GM18868 (cell line): ENCODE measurements at regions not wholly inside any gene's neighbourhood (a gene's known extent, or its start where the extent isn't known, plus 50 kb on each side); places are given as distances from the start of the nearest gene placed in this dataset.
"Not testable (repeated sequence)": the region's sequence is repeated elsewhere in the genome, so short reads cannot be mapped to it uniquely, and the experiment has no call there.

ENCODE experiments used
- ATAC-seq: cut with Tn5 transposase; IDR thresholded peaks from one replicate; pipeline ENCODE4 v1.9.1; 2021; ENCODE audit warnings: mild to moderate bottlenecking, moderate library complexity; ENCODE audit not compliant: unreplicated experiment

DNA sequence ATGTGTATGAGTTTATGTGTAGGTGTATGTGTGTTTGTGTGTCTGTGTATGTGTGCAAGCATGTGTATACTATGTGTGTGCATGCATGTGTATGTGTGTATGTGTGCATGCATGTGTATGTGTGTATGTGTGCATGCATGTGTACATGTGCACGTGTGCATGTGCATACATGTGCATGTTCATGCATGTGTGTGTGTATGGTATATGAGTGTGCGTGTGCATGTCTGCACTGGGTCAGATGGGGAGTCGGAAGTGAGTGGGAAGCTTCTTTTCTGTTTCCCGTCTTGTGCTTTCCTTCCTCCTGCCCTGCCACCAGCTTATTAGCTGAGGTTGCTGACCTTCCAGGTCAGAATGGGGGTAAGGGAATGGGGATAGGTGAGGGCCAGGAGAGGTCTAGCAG lies 174.7 kb downstream of the MAP2K4 start:
- ATAC-seq, result no peak

DNA sequence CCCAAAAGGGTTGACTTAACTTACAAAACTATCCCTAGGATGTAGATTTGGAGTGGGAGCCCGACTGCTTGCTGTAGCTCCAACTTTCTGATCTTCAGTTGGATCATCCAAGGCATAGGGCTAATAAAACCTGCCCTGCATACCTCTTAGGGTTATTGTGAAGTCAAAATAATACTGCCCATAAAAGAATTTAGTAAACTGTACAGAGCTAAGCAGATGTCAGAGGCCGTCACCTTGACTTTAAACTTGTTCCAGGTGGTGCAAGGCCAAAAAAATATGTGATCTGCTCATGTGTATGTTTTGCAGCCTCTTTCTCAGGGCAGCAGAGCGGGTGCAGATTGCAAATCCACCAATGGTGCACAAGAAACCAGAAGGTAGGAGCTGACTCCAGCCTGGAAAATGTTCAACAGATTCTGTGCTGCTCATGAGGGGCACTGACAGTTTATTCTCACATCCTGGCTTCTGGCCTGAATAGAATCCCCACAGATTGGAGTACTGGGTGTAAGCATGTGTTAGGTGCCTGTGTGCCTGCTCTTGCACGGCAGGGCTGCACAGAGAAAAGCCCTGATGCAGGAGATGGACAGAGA lies 180.7 kb downstream of the MAP2K4 start:
- ATAC-seq, result no peak

DNA sequence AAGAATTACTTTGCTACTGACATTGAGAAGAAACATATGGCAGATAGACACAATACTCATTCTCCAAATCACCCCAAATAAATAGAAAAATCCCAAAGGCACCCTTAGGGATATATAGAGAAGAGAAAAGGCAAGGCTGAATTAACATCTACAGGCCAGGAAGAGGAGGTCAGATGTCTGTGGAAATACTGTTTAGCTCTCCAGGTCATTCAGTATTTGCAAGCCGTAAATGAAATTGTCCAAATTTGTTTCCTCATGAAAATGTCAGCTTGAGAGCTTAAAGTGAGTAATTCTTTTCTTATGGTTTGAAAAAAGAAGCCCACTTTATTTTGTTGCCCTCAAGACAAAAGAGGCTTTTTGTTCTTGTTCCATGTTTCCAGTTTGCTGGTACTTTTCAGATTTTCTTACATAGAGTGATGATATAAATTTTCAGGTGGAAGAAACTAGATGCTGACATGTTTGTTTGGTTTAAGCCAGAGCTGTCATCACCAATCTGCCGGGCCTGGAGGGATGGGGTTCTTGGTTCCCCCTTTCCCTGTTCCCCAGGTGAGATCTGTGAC lies 189.0 kb downstream of the MAP2K4 start:
- no peak for ATAC-seq

DNA sequence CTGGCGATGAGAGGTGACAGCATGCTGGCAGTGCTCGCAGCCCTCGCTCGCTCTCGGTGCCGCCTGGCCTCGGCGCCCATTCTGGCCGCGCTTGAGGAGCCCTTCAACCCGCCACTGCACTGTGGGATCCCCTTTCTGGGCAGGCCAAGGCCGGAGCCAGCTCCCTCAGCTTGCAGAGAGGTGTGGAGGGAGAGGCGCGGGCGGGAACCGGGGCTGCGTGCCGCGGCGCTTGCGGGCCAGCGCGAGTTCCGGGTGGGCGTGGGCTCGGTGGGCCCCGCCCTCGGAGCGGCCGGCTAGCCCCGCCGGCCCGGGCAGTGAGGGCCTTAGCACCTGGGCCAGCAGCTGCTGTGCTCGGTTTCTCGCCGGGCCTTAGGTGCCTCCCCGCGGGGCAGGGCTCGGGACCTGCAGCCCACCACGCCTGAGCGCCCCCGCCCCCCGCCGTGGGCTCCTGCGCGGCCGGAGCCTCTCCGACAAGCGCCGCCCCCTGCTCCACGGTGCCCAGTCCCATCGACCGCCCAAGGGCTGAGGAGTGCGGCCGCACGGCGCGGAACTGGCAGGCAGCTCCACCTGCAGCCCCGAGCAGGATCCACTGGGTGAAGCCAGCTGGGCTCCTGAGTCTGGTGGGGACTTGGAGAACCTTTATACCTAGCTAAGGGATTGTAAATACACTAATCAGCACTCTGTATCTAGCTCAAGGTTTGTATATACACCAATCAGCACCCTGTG lies 200.2 kb downstream of the MAP2K4 start:
- ATAC-seq, result not testable (repeated sequence)

DNA sequence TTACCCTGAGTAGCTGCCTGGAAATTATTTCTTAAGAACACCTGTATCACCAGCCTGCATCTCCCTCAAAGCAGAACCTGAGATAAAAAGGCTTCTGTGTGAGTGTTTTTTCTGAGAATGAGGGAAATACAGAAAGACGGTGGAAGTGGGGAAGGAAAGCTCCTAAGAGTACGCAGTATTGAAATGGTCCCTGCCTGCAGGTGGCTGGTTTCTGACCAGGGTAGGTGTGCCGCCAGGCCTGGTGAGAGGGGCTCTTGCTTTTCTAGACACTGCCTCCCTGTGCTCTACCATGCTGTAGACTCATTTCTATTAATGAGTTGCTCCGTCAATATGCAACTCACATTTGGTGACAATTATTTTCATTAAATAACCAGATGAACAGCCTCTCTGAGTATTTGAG lies 201.7 kb downstream of the MAP2K4 start:
- no peak for ATAC-seq

DNA sequence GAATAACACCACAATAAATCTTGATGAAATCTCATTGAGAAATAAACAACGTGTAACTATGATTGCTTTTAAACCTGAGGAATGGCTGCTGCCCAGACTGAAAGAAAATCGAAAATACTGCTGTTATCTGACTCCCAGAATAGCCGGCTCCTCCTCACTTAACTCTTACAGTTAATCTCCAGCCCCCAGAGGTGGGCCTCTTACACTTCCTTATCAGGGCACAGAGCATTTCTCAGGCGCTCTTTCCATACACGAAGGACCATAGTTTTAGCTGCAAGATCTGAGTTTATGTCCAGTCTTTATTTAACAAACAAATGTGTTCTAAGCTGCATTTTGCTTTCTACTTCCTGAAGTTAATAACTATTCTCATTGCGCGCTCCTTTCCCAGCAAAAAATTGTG lies 206.9 kb downstream of the MAP2K4 start:
- ATAC-seq, result no peak

DNA sequence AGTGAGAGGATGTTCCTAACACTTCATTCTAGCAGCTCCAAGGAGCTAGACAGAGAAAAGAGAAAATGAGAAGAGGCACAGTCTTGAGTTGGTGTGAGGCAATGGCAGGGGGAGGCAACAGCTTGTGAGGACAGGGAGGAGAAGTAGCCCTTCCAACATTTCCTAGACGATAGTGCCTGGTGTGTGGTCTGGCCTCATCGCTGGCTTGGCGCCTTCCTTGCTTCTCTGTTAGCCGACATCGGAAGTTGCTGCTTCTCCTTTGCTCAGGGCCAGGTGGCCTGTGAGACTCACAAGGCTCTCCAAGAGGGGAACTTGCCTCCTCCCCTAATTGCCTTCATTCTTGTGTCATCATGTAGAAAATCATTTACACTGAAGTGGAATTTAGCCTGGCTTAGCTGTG lies 208.7 kb downstream of the MAP2K4 start:
- ATAC-seq, result no peak

DNA sequence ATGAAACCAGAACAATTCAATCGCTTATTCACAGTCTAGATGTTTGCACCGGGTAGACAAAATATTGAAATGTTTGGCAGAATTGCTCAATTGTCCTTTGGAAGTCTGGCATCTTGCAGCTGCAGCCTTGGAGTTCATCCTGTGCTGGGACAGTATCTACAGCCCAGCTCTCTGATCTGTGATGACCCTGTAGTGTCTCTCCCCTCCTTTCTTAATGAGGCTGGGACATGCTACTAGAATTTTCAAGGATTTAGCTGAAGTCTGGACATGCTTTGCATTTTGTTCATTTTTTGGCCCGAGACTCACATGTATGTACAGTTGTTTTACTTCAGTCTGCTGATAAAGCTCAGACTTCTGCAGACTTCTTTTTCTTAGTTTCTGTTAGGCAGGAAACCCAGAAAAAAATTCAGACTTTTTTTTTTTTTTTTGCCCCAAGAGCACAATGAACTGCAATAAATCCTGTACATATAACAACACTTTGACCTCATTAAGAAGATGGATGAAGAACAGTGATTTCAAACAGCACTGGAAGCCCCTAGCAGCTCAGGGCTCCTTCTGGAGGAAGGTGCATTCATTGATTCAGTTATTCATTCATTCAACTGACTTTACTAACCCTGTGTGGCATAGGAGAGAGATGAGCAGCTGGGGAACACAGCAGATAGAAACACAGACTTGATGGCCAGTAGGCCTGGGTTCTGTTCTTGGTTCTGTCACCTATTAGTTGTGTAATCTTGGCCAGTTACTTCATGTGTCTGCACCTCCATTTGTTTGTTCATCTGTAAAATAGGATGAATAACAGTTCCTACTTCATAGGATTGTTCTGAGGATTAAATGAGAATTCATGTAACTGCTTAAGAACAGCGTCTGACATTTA lies 210.0 kb downstream of the MAP2K4 start:
- ATAC-seq, result no peak

DNA sequence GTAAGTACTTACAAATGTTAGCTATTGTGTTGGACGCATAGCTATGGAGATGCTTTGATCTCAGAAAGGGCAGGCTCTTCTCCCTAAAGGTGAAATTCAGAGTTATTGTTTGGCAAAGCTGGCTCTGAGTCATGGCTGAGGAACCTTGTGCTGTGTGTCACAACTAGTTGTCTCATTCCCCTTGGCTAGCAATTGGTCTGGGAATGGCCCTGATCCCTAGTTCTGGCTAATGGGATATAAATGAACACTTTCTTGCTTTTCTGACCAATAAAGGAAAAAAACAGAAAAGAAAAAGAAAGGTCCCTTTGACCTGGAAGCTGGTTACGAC lies 210.6 kb downstream of the MAP2K4 start:
- ATAC-seq, result no peak

DNA sequence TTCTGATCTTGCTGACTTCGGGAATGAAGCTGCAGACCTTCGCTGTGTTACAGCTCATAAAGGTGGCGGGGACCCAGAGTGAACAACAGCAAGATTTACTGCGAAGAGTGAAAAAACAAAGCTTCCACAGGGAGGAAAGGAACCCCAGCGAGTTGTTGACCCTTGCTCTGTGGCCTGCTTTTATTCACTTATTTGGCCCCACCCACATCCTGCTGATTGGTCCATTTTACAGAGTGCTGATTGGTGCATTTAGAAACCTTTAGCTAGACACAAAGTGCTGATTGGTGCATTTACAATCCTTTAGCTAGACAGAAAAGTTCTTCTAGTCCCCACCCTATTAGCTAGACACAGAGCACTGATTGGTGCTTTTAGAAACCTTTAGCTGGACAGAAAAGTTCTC lies 218.3 kb downstream of the MAP2K4 start:
- not testable (repeated sequence) for ATAC-seq

DNA sequence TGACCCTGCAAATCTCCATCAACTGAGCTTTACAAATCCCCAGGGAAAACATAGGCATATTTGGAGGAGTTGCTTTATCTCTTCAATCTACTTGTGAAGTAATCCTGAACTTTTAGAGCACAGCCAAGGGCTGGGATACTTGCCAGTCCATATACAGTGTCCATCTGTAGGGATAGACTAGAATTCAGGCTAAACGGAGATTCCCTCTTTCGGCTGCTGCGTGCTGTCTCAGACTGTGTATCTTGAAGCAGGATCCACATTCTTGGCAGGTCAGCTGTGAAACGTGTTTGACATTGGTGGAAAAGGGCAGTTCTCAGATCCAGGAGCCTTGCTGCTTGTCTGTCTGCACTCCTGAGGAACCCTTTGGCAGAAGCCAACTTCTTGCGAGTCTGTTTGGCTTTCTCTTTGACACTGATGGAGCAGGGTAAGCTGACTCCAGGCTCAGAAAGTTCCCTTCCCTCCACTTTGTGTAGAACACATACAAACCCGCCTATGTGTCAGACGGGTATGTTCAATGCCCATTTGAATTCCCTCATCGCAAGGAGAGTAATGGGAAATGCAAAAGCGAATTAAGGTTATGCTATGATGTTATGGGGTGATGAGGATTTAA lies 221.8 kb downstream of the MAP2K4 start:
- ATAC-seq, result no peak

DNA sequence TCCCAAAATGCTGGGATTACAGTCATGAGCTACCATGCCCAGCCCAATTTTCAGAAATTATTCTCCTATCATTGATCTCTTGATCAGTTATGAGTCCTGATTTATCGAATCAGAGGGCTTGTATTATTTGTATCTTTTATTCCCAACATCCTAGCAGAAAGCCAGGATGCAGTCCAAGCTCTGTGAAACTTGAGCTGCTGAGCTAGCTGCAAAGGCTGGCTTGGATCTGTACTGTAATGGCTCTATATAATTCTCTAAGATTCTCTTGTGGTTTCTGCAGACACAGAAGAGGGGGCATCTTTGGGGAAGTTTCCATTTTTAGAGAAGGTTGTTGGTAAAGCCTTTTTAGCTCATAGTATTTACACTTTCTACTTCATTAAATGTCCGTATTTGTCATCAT lies 227.1 kb downstream of the MAP2K4 start:
- no peak for ATAC-seq

DNA sequence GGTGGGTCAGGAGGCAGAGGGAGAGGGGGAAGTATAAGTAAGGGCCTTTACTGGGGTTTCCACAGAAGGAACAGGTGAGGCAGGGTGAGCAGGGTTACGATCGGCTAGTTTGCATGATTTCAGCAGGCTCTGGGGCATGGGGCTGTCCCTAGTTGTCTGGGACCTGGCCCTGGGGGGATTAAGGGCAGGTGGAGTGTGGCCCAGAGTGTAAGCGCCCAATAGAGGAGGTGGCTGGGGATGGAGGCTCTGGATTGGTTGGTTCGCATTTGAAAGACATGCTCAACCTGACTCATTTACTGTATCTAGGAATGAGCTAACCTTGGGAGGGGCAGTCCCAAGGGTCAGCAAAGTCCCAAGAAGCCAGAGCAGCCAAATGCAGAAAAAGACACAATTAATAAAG lies 230.3 kb downstream of the MAP2K4 start:
- peak; percentile 44 for ATAC-seq

DNA sequence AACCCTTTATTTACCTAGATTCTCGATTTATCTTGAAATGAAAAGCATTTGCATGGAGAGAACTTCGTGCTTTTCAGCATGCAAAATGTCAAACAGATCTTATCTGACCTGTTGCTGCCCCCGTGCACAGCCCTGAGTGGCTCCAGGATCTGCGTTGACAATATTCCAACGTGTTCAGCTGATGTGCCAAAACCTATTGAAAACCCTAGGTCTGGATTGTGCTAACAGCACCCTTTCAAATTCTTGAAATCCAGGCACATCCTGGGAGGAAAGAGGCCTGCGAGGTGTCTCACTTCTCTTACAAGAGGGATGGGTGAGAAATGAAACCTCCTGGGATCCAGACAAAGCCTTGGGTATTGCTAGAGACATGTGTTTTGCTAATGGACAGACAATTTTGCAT lies 231.8 kb downstream of the MAP2K4 start:
- no peak for ATAC-seq

DNA sequence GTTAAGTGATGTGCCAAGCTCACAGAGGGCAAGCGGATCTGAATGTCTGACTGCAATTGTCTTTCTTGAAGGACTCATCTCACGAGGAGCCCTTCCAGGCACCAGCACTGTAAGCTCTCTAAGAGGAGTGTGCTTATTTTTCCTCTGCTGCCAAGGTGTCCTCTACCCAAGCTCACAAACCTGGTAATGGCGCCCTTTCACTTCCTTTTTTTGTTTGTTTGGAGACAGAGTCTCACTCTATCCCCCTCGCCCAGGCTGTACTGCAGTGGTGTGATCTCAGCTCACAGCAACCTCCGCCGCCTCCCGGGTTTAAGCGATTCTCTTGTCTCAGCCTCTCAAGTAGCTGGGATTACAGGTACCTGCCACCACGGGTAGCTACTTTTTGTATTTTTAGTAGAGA lies 233.8 kb downstream of the MAP2K4 start:
- no peak for ATAC-seq

DNA sequence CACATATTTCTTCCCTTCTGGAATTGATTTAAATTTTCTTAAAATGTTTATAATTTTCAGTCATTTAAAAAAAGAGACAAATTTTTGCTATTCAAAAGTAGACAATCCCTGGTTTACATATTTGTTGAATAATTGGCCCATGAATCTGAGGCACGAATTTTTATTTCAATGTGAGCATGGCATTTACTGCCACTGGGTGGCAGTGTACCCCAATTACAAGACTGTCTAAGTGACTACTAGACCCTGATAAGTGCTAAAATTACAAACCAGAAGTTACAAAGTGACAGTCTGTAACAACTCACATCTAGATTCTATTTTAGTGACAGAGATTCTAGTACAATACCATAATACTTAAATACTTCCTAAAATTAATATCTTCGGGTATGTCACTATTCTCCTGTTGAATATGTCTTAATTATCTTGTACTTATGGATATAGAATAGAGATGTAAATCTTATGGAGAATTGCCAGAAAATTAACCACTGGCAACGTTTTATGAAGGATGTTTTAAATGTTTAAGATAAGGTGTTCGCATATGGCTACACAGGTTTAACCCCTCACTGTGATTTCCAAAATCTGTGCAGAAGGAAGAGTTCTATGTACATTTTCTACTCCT lies 235.8 kb downstream of the MAP2K4 start:
- no peak for ATAC-seq

DNA sequence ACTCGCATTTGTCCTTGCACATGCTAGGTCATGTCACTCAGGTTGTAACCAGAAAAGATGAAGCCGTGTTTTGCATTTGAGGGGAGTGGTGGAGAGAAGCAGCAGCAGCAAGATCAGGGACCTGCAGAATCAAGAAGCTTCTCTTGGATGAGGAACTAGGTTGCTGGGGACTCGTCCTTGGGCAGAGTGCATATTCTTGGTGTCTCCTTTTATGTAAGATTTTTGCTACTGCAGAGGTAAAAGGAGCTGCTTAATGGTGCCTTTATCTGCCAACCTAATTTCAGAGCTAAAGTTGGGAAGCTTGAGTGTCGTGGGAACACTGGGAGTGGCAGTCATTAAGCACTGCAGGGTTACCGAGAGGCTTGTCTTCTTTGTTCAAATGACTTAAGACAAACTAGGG lies 236.5 kb downstream of the MAP2K4 start:
- ATAC-seq, result no peak

DNA sequence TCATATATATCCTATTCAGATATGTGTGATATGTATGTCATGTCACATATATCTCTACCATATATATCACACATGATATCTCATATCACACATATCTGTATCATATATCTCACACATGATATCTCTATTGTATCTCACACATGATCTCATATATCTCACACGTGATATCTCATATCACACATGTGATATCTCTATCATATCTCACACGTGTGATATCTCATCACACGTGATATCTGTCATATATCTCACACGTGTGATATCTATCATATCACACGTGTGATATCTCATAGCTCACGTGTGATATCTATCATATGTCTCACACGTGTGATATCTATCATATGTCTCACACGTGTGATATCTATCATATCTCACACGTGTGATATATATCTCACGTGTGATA lies 240.7 kb downstream of the MAP2K4 start:
- no peak for ATAC-seq

DNA sequence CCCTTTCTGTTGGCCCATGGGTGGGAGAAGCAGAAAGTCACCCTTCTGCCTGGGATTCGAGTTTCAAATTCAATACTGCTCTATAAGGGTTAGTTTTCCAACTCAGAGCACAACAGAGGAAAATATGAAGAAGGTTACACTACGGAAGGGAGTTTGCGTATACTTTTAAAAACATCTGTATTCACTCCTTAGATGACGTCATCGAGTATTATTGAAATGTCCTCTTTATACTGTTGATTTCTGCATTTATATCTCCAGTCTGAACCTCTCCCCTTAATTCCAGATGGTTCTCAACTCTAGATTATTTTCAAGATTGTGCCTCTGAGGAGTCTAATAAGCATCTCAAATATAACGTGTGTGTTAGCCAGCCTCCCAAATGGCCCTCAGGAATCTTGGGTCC lies 249.1 kb downstream of the MAP2K4 start:
- ATAC-seq, result no peak

DNA sequence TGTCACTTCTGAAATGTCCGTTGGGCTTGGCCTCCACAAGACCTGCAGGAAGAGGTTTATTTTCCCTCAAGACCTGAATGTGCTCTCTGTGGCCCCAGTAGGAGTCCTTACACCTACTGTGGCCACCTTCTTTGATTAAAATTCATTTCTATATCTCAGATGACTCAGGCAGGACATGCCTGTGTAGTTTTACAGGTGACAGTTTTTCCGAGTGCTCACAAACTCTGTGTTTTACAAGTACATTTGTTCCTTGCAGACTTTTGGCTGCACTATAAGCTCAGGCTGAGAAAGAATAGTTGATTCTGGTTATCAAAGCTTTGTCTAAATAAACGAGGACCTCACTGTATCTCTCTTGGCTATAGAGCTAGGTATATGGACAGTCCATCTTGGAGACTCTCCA lies 257.1 kb downstream of the MAP2K4 start:
- ATAC-seq, result no peak

DNA sequence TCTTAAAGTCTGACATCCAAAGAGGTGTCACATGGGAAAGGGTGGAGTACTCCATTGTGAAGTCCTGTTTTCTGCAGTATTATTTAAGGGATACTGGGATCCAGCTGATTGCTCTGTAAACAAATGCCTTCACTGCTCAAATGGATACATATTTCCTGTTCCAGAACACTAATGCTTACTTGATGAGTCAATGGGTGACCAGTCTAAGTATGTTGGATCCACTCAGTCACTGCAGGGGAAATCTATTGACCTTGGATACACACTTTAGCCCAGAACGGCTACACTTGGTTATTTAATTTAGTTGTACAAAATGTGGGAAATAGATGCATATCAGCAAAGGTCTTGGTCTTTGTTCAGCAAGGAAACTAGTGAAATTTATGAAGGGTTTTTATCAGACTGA lies 261.4 kb downstream of the MAP2K4 start:
- no peak for ATAC-seq
